GM12873 (cell line): ENCODE measurements at regions not wholly inside any gene's neighbourhood (a gene's known extent, or its start where the extent isn't known, plus 50 kb on each side); places are given as distances from the start of the nearest gene placed in this dataset.

Experiments
- CTCF ChIP-seq: IDR thresholded peaks from 2 replicates; pipeline ENCODE4 v1.5.1; 2012; ENCODE audit warnings: low read depth, mild to moderate bottlenecking, moderate library complexity, low read length, control low read depth; ENCODE audit not compliant: insufficient read depth; ENCODE audit errors: missing control alignments

GRCh38 chr4:96525898-96526297 is 686.0 kb downstream of the PDHA2 start:
- TF ChIP-seq CTCF, result no peak

- no peak for TF ChIP-seq CTCF
These were observed 686.7 kb downstream of the PDHA2 start for GRCh38 chr4:96526625-96527024.

GRCh38 chr4:96531836-96532235 is 691.9 kb downstream of the PDHA2 start:
- no peak for TF ChIP-seq CTCF

GRCh38 chr4:96543346-96543745 is 703.5 kb downstream of the PDHA2 start:
- TF ChIP-seq CTCF, result no peak

- TF ChIP-seq CTCF, result no peak
These were observed 718.6 kb downstream of the PDHA2 start for GRCh38 chr4:96558466-96558865.

GRCh38 chr4:96566755-96567154 is 726.9 kb downstream of the PDHA2 start:
- TF ChIP-seq CTCF, result no peak

- TF ChIP-seq CTCF, result no peak
These were observed 745.4 kb downstream of the PDHA2 start for GRCh38 chr4:96585304-96585703.
